ENCODE measurements at regions not wholly inside any gene's neighbourhood (a gene's known extent, or its start where the extent isn't known, plus 50 kb on each side); places are given as distances from the start of the nearest gene placed in this dataset.

DNA sequence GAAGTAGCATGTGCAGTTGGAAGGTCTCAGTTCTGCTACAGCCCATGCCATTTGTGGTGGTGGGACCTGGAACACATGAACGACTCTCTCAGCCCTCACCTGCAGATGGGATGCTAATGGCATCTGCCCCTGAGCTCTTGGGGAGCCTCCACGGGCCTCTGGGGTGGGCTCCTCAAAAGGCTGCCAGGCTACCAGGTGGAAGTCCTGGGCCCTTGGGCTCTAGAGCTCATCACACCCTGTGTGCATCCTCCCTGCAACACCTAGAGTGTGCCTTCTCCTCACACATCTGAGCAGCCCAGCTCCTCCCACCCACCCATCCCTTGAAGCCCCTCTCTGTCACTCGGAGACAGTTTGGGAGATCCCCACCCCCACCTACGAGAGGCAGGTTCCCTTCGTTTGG, 231.8 kb upstream of the MYT1L start:
- H3K4me1 Mint-ChIP-seq: peaks cover 11% of the 10 kb centered on the region
- H3K27ac Mint-ChIP-seq: no peak overlapping the region
- TF ChIP-seq, protein P1, sequence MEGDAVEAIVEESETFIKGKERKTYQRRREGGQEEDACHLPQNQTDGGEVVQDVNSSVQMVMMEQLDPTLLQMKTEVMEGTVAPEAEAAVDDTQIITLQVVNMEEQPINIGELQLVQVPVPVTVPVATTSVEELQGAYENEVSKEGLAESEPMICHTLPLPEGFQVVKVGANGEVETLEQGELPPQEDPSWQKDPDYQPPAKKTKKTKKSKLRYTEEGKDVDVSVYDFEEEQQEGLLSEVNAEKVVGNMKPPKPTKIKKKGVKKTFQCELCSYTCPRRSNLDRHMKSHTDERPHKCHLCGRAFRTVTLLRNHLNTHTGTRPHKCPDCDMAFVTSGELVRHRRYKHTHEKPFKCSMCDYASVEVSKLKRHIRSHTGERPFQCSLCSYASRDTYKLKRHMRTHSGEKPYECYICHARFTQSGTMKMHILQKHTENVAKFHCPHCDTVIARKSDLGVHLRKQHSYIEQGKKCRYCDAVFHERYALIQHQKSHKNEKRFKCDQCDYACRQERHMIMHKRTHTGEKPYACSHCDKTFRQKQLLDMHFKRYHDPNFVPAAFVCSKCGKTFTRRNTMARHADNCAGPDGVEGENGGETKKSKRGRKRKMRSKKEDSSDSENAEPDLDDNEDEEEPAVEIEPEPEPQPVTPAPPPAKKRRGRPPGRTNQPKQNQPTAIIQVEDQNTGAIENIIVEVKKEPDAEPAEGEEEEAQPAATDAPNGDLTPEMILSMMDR (IDR thresholded peaks at IDR 0.05): no peak
- H3K36me3 Mint-ChIP-seq (ENCODE audit: low read depth): no peaks in the 10 kb centered on the region
- DNase-seq: no peak
- H3K4me3 Mint-ChIP-seq: no peak overlapping the region
- H3K27me3 Mint-ChIP-seq (ENCODE audit: low read depth, poor library complexity): peaks cover 27% of the 10 kb centered on the region
- H3K9me3 Mint-ChIP-seq: no peaks in the 10 kb centered on the region

DNA sequence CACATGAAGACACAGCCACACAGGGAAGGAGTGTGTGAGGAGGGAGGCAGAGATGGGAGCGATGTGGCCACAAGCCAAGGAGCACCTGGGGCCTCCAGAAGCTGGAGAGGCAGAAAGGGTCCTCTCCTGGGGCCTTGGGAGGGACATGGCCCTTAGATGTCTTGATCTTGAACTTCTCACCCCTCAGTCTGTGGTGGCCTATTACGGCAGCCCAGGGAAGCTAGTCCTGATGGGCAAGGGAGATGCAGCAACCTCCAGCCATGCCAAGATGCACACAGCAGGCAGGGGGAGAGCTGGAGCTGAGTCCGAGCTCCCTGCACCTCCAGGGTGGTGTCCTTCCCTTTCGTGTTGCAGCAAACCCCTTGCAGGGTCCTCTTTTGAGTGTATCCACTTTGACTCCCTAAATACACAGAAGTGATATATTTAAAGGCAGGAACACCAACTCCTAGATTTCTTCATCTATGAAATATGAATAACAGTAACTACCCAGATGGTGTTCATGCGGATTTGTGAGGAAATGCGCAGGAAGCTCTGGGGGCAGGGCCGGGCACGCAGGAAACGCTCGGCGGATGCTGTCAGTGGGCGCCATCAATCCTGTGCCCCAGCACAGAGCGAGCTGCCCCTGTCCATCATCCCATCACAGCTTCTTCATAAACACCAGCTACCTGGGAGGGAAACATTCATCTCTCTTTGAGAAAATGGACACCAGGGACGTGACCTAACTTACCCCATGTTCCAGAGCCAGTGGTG, 230.4 kb upstream of the MYT1L start:
- Mint-ChIP-seq H3K36me3 (ENCODE audit: low read depth) (no peaks in the 10 kb centered on the region), H3K27me3 (ENCODE audit: low read depth, poor library complexity) (peaks cover 27% of the 10 kb centered on the region), H3K4me1 (peaks cover 11% of the 10 kb centered on the region), H3K9me3 (no peaks in the 10 kb centered on the region), H3K27ac (no peak overlapping the region), H3K4me3 (no peak overlapping the region)
- TF ChIP-seq, protein P1 (IDR thresholded peaks at IDR 0.05): no peak
- DNase-seq: no peak

DNA sequence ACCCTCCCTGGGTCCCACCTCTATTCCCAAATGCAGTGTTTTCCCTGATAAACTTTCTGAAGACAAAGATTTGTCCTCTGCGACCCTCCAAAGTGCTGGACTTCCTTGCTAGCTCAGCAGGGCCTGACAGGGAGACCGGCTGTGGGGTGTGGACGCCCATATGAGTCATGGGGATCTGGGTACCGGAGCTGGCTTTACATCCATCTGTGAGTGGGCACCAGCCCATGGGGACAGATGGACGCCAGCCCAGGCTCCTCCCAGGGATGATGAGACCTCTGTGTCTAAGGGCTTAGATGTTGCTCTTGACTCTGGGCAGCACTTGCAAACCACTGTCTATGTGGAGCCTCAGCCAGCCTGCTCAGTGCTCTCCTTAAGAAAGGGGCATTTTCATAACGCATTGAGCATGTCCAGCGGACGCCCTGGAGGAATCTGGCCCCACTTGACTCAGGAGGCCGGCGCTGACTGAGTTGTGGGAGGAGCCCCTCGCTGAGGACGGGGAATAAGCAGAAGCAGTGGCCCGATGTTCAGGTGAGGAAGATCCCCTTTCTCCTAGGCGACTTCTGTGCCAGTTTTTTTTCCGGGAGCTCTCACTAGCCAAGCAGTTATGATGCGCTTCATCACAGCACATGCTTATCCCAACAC, 229.4 kb upstream of the MYT1L start:
- TF ChIP-seq, protein P1 (IDR thresholded peaks at IDR 0.05): no peak
- Mint-ChIP-seq H3K4me3 (no peak overlapping the region), H3K27me3 (ENCODE audit: low read depth, poor library complexity) (peaks cover 27% of the 10 kb centered on the region), H3K27ac (no peak overlapping the region), H3K36me3 (ENCODE audit: low read depth) (no peaks in the 10 kb centered on the region), H3K9me3 (no peaks in the 10 kb centered on the region), H3K4me1 (peaks cover 11% of the 10 kb centered on the region)
- DNase-seq: no peak

DNA sequence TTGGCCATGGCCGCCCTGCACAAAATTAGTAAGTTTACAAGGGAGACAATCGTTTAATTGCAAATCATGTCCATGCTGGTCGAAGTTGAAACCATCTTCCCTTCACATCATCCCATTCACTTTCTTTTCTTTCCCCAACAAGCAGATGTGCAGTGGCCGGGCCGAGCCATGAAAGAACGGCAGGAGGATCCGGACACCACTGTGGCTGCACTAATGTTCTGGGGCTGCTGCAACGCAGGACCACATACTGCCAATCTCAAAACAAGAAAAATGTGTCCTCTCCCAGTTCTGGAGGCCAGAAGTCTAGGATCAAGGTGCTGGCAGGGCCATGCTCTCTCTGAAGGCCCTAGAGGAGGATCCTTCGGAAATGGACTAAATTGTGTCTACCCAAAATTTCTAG, 227.4 kb upstream of the MYT1L start:
- H3K27me3 Mint-ChIP-seq (ENCODE audit: low read depth, poor library complexity): peaks cover 29% of the 10 kb centered on the region
- H3K36me3 Mint-ChIP-seq (ENCODE audit: low read depth): no peaks in the 10 kb centered on the region
- TF ChIP-seq, protein P1 (IDR thresholded peaks at IDR 0.05): no peak
- H3K4me3 Mint-ChIP-seq: no peak overlapping the region
- no peak for DNase-seq
- H3K9me3 Mint-ChIP-seq: peaks cover 15% of the 10 kb centered on the region
- no peak overlapping the region for H3K27ac Mint-ChIP-seq
- H3K4me1 Mint-ChIP-seq: no peaks in the 10 kb centered on the region

DNA sequence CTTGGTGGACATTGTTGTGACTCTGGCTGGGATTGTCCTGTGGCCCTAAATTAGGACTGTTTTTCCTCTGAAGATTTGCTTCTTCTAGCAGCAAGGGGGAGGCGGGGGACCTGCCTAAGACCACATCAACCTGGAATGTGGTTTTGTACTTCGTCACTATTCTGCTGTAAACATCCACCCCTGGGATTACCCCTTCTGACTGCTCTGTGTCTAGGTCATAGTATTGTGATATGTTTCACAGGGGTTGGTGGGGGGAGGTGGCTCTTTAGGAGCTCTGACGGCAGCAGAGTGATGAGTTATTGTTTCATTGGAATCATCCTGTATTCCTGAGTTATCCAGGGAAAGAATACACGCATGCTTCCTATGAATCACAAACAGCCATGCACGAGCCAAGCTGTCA, 226.4 kb upstream of the MYT1L start:
- peaks cover 29% of the 10 kb centered on the region for H3K27me3 Mint-ChIP-seq (ENCODE audit: low read depth, poor library complexity)
- H3K27ac Mint-ChIP-seq: no peak overlapping the region
- H3K4me3 Mint-ChIP-seq: no peak overlapping the region
- TF ChIP-seq, protein P1 (IDR thresholded peaks at IDR 0.05): no peak
- H3K36me3 Mint-ChIP-seq (ENCODE audit: low read depth): no peaks in the 10 kb centered on the region
- DNase-seq: no peak
- H3K9me3 Mint-ChIP-seq: peaks cover 22% of the 10 kb centered on the region
- H3K4me1 Mint-ChIP-seq: no peaks in the 10 kb centered on the region

DNA sequence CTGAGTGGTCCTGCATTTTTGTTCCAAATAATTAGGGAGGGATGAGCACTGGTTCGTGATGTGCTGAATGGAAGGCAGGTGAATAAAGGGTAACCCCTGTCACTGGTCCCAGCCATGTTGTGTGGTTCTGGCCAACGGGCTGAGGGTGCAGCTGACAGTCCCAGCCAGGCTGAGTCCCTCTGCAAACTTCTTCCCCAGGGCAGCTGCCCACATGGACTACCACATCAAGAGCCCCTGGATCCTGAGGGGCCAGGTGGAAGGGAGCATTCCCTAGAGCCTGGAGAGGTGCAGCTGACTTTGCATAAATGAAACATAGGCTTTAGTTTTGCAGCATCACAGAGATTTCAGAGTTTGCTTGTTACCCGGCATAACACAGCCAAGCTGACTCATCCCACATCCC, 219.8 kb upstream of the MYT1L start:
- no peaks in the 10 kb centered on the region for H3K36me3 Mint-ChIP-seq (ENCODE audit: low read depth)
- peaks cover 22% of the 10 kb centered on the region for H3K27me3 Mint-ChIP-seq (ENCODE audit: low read depth, poor library complexity)
- H3K27ac Mint-ChIP-seq: no peak overlapping the region
- H3K4me1 Mint-ChIP-seq: peaks cover 6% of the 10 kb centered on the region
- TF ChIP-seq, protein P1 (IDR thresholded peaks at IDR 0.05): no peak
- H3K9me3 Mint-ChIP-seq: peaks cover 36% of the 10 kb centered on the region
- no peak for DNase-seq
- no peak overlapping the region for H3K4me3 Mint-ChIP-seq

Data from nephron progenitor cell (in vitro differentiated cells).